Glutamatergic neuron (in vitro differentiated cells): ENCODE measurements at regions not wholly inside any gene's neighbourhood (a gene's known extent, or its start where the extent isn't known, plus 50 kb on each side); places are given as distances from the start of the nearest gene placed in this dataset.
A peak's percentile ranks its signal among the peaks of the same experiment; 100 is the strongest.

ENCODE experiments used
- DNase-seq: peaks from one replicate; pipeline ENCODE4 v3.0.0; 2022
- H3K27ac Mint-ChIP-seq: one replicate; pipeline ENCODE4 v1.8.0; 2020; ENCODE audit warnings: mild to moderate bottlenecking, mixed read lengths, inconsistent platforms; ENCODE audit not compliant: unreplicated experiment
- H3K27me3 Mint-ChIP-seq: one replicate; pipeline ENCODE4 v1.8.0; 2020; ENCODE audit warnings: mild to moderate bottlenecking, moderate library complexity, mixed read lengths, inconsistent platforms; ENCODE audit not compliant: unreplicated experiment
- H3K36me3 Mint-ChIP-seq: one replicate; pipeline ENCODE4 v1.8.0; 2020; ENCODE audit warnings: mild to moderate bottlenecking, mixed read lengths, inconsistent platforms; ENCODE audit not compliant: unreplicated experiment
- H3K4me1 Mint-ChIP-seq: one replicate; pipeline ENCODE4 v1.8.0; 2020; ENCODE audit warnings: mild to moderate bottlenecking, low read depth, mixed read lengths, inconsistent platforms; ENCODE audit not compliant: unreplicated experiment
- H3K4me3 Mint-ChIP-seq: one replicate; pipeline ENCODE4 v1.8.0; 2020; ENCODE audit warnings: mild to moderate bottlenecking, mixed read lengths, inconsistent platforms; ENCODE audit not compliant: unreplicated experiment
- H3K9me3 Mint-ChIP-seq: one replicate; pipeline ENCODE4 v1.8.0; 2020; ENCODE audit warnings: mild to moderate bottlenecking, moderate library complexity, mixed read lengths, inconsistent platforms; ENCODE audit not compliant: unreplicated experiment
- TF ChIP-seq, protein P1 (sequence below): fragments of 200-600 bp; sonication (generic); IDR thresholded peaks from one replicate; pipeline ENCODE4 v1.5.0; 2021; ENCODE audit not compliant: partially characterized antibody, unreplicated experiment

DNA sequence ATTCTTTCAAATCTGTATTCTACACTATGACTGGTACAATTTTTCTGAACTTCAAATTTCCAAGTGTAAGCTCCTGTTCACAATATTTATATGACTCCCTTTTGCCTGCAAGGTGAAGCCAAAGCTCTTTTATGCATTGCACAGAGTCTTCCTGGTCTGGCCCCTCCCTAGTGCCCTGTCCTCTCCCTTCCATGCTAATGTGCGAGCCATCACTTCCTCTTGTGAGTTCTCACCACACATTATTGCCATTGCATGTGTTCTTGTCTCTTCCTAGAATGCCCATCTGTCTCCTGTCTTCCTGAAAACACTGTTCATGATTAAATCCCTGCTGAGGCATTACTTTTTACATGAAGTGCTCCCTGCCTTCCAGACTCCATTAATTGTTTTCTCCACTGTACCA, 169.9 kb downstream of the MC4R start:
- no peaks in the 10 kb centered on the region for H3K36me3 Mint-ChIP-seq
- H3K4me1 Mint-ChIP-seq: peaks cover 17% of the 10 kb centered on the region
- H3K27ac Mint-ChIP-seq: no peak overlapping the region
- no peaks in the 10 kb centered on the region for H3K27me3 Mint-ChIP-seq
- peaks cover 5% of the 10 kb centered on the region for H3K9me3 Mint-ChIP-seq
- DNase-seq: no peak
- H3K4me3 Mint-ChIP-seq: no peak overlapping the region
- TF ChIP-seq, protein P1, sequence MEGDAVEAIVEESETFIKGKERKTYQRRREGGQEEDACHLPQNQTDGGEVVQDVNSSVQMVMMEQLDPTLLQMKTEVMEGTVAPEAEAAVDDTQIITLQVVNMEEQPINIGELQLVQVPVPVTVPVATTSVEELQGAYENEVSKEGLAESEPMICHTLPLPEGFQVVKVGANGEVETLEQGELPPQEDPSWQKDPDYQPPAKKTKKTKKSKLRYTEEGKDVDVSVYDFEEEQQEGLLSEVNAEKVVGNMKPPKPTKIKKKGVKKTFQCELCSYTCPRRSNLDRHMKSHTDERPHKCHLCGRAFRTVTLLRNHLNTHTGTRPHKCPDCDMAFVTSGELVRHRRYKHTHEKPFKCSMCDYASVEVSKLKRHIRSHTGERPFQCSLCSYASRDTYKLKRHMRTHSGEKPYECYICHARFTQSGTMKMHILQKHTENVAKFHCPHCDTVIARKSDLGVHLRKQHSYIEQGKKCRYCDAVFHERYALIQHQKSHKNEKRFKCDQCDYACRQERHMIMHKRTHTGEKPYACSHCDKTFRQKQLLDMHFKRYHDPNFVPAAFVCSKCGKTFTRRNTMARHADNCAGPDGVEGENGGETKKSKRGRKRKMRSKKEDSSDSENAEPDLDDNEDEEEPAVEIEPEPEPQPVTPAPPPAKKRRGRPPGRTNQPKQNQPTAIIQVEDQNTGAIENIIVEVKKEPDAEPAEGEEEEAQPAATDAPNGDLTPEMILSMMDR: no peak

DNA sequence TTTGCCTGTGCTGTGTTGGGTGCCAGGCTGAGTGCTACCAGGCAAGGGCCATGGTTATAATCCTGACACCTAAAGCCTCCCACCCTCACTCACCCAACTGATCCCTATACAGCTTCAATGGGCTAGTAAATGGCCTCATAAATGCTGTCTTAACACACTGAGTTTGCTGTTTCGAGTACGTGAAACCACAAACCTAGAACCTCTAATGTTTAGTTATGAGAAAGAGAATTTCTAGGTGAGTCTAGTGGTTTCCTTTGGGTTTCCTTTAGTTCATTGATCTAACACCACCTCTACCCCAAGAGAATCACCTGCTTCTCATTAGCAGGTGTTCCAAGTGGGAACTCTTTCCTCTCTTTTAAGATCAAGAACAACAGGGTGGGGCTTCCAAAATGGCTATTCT, 172.0 kb downstream of the MC4R start:
- Mint-ChIP-seq H3K27me3 (no peaks in the 10 kb centered on the region), H3K4me1 (peaks cover 22% of the 10 kb centered on the region), H3K27ac (no peak overlapping the region), H3K36me3 (no peaks in the 10 kb centered on the region), H3K9me3 (peaks cover 5% of the 10 kb centered on the region), H3K4me3 (no peak overlapping the region)
- TF ChIP-seq, protein P1: no peak
- no peak for DNase-seq

DNA sequence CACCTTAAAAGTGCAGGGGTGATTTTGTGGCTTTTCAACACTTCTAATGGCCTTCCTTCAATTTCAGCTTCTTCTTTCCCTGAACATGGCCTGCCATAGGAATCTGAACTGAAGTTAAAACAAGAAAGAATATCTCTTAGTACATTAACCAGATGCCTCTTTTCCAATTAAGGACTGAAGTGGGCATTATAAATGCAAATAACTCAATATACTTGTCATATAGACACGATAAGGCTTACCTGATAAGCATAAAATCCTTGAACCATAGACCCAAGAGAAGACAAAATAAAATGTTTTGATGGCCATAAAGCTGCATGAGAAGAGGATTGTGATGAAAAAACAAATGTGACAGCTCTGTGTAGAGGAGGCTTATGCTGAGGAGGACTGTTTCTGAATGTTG, 173.1 kb downstream of the MC4R start:
- Mint-ChIP-seq H3K9me3 (peaks cover 5% of the 10 kb centered on the region), H3K36me3 (no peaks in the 10 kb centered on the region), H3K4me3 (no peak overlapping the region), H3K27ac (no peak overlapping the region), H3K27me3 (no peaks in the 10 kb centered on the region), H3K4me1 (peaks cover 22% of the 10 kb centered on the region)
- DNase-seq: no peak
- TF ChIP-seq, protein P1: no peak

DNA sequence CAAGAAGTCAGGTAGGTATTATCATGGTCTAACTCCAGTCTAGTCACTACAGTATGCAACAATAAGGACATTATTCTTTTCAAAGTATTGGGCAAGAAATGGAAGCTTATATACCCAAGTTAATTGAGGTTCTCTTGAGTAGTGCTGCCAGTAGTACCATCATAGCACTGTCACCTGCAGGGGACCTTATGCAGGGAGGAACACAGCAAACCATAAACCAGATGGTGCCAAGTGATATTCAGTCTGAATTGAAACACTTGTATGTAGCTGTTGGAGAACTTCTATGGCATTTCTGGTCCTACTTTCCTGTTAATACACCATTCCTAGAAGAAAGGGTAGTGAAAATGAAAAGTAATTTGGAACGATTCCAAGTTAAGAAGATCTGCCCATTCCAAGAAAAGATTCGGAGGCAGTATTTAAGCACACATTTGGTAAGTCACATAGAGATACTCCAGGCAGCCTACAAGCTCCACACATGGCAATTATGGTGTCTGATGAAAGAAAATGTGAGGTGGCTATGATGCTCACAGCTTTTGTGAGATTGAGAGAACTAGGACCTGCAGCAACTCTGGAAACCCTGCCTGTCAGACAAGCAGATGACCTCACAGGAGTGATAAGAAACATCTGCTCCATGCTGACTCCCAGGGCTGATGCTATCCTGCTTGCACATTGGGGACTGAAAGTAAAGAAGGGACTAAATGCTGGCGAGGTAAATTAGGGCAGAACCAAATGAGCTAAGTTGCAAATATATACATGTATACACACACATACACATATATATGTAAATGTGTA, 174.7 kb downstream of the MC4R start:
- TF ChIP-seq, protein P1: no peak
- H3K9me3 Mint-ChIP-seq: peaks cover 4% of the 10 kb centered on the region
- H3K27ac Mint-ChIP-seq: peak overlapping the region; percentile 74
- H3K4me1 Mint-ChIP-seq: peaks cover 22% of the 10 kb centered on the region
- H3K27me3 Mint-ChIP-seq: no peaks in the 10 kb centered on the region
- DNase-seq: peak; percentile 23
- no peaks in the 10 kb centered on the region for H3K36me3 Mint-ChIP-seq
- H3K4me3 Mint-ChIP-seq: no peak overlapping the region

DNA sequence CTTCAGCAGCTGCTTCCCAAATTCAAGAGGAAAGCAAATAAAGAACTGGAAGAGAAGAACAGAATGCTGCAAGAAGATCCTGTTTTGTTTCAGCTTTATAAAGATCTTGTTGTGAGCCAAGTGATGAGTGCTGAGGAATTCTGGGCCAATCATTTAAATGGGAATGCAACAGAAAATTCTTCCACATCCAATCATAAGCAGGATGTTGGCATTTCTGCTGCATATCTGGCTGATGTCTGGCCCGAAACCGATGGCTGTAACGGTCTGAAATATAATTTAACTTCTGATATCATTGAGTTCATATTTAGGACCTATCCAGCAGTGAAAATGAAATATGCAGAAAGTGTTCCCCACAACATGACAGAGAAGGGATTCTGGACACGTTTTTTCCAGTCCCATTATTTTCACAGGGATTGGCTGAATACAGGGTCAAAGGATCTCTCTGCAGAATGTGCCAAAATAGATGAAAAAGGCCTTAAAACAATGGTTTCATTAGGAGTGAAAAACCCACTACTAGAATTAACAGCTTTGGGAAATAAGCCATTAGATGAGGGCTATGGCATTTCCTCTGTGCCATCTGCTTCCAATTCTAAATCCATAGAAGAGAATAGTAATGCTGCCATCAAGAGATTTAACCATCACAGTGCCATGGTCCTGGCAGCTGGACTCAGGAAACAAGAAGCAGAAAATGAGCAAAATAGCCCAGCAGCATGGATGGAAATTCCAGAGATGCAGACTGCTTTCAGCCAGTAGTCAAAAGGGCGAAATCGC, 175.6 kb downstream of the MC4R start:
- H3K27ac Mint-ChIP-seq: no peak overlapping the region
- H3K9me3 Mint-ChIP-seq: peaks cover 2% of the 10 kb centered on the region
- H3K36me3 Mint-ChIP-seq: no peaks in the 10 kb centered on the region
- DNase-seq: no peak
- no peak overlapping the region for H3K4me3 Mint-ChIP-seq
- H3K27me3 Mint-ChIP-seq: no peaks in the 10 kb centered on the region
- H3K4me1 Mint-ChIP-seq: peaks cover 17% of the 10 kb centered on the region
- TF ChIP-seq, protein P1: no peak
